HG03066 (cell line): ENCODE measurements at regions not wholly inside any gene's neighbourhood (a gene's known extent, or its start where the extent isn't known, plus 50 kb on each side); places are given as distances from the start of the nearest gene placed in this dataset.

ENCODE experiments used
- ATAC-seq: cut with Tn5 transposase; IDR thresholded peaks from one replicate; pipeline ENCODE4 v1.9.1; 2021; ENCODE audit warnings: low read depth; ENCODE audit not compliant: unreplicated experiment

DNA sequence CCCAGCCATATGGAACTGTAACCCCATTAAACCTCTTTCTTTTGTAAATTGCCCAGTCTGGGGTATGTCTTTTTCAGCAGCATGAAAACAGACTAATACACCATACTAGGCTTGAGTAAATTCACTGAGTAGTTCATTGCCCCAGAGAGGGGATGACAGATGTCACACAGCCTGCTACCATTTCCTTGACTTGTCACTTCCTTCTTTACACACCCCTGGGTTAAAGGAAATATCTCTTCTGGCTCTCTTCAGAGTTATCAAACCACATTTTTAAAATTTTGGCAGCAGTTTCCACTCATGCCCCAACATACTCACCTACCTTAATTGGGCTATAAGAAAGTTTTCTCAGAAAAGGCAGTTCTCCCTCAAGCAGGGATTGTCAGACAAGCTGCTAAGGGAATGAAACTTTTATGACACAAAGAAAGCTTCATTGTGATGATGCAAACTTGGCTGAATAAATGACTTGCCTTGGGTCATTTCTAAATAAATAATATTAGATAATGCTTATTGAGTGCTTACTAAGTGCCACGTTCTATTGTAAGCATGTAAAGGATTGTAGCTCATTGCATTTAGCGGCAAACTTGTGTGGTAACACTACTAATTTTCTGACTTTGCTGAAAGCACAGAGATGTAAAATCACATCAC is 68.0 kb upstream of the RBMS3 start:
- ATAC-seq = no peak

DNA sequence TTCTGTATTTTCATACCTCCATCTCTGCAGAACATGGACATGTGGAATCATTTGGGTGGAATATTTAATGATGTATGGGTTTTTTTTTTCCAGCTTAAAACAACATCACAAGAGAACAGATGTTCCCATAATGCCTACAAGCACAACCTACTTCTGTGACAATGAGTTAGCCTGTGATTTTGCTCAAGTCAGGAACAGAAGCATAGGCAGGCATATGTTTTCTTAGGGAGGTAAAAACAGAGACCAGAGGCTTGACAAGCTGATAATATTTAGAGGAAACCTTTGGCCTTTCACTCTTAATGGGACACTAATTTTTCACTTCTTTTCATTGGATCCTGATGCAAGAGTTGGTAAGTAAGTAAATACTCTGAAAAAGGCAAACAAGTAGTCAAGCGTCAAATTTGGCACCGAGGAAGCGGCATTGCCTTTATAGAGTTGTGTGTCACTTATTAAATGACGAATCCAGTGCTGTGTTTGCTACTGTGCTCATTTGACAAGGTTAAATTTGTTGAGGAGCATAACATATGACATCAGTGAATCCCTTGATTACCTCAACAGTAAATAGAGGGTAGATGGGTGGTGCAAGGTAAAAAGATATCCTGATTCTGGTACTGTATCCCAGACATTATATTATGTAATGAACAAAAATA is 66.7 kb upstream of the RBMS3 start:
- no peak for ATAC-seq

DNA sequence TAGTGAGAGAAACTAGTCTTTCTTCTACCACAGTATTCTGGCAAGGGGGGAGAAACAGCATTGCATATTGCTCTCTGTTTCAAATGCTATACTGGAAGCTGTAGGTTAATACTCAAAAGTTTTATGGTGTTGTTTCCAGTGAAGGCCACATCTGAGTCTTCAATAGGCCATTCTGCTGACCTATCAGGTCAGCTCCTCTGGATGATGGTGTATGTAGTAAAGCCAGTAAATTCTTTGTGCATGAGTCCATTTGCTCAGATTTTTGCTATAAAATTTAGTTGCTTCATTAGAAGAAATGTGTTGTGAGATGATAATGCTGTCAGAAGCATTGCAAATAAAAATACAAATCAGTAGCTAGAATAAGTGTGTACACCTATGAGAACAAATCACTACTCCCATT is 64.9 kb upstream of the RBMS3 start:
- ATAC-seq = no peak

DNA sequence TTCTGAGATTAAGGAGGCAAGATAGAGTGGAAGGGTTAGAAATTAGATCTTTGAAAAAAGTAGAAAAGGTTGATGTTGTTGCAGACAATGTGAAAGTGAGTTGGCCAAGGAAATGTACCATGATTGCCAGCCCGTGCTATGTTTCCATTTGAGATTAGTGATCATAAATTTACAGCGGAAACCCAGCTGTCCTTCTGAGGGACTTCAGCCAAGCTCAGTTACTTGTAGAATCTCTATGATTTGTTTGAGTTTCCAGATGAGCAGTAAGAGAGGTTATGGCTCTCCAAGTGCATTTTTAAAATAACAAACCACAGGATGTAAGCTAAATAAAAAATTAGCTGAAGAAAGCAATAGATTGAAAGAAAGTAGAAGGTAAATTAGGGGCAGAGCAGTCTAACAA is 54.2 kb upstream of the RBMS3 start:
- no peak for ATAC-seq

GRCh38 chr3:29227307-29227706 is 53.6 kb upstream of the RBMS3 start:
- no peak for ATAC-seq
